GM21717 (cell line): ENCODE measurements at regions not wholly inside any gene's neighbourhood (a gene's known extent, or its start where the extent isn't known, plus 50 kb on each side); places are given as distances from the start of the nearest gene placed in this dataset.
"Not testable (repeated sequence)": the region's sequence is repeated elsewhere in the genome, so short reads cannot be mapped to it uniquely, and the experiment has no call there.

ENCODE experiments used
- ATAC-seq: cut with Tn5 transposase; IDR thresholded peaks from one replicate; pipeline ENCODE4 v1.9.1; 2021; ENCODE audit warnings: mild to moderate bottlenecking, moderate library complexity; ENCODE audit not compliant: unreplicated experiment

GRCh38 chr4:29908276-29908675 lies 811.9 kb upstream of the PCDH7 start:
- no peak for ATAC-seq

- no peak for ATAC-seq
Measured at GRCh38 chr4:29927895-29928294, 792.3 kb upstream of the PCDH7 start.

DNA sequence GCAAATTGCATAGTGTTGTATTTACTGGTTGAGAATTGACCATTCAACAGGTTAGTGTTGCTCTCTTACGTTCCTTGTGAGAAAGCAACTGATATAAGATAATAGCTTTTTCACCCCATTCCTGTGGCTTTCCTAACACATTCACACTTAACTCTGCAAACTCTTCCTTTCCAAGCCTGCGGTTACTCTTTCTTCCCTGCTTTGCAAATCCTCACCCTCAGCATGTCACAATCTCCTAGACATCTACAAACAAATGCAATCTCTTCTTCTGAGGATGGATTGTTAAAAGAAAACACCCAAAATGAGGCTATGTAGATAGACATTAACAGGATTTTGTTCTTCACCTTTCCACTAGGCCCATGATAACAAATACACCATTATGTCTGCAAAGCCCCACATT lies 771.7 kb upstream of the PCDH7 start:
- no peak for ATAC-seq

- no peak for ATAC-seq
Measured at GRCh38 chr4:29948858-29949257, 771.3 kb upstream of the PCDH7 start.

GRCh38 chr4:29966386-29966785 lies 753.8 kb upstream of the PCDH7 start:
- no peak for ATAC-seq

- no peak for ATAC-seq
Measured at GRCh38 chr4:29970626-29971025, 749.5 kb upstream of the PCDH7 start.

GRCh38 chr4:29972121-29972520 lies 748.0 kb upstream of the PCDH7 start:
- ATAC-seq, result no peak

DNA sequence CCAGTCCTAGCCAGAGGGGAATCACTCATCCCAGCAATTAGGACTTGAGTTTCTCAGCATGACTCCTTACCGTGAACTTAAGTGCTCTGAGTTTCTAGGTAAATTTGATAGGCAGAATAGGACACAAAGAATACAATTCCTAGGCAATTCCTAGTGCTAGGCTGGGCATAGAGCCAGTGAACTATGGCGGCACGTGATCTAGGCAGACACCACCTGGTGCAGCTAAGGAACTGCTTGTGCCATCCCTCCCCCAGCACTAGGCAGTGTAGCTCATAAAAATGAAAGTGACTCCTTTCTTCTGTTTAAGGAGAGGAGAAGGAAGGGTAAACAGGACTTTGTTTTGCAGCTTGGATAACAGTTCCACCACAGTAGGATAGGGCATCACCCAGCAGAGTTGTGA lies 736.3 kb upstream of the PCDH7 start:
- ATAC-seq, result no peak

- no peak for ATAC-seq
Measured at GRCh38 chr4:30001628-30002027, 718.5 kb upstream of the PCDH7 start.

DNA sequence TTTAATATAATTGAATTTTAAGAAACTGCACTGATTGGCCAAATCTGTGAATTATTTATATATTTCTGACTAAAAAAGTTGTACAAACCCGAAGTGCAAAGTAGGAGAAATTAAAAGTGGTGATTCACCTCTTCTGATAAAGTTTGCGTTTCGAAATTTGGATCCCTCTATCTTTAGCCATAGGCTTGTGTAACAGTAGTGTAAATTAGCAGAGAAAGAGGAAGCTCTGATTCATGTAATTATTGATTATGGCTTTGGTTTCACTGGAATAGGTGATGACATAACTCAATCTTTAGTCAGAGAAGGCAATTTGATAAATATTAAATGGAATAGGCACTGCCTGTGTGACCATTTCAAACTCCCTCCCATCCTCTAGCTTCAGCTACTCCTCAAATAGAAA lies 717.8 kb upstream of the PCDH7 start:
- no peak for ATAC-seq

DNA sequence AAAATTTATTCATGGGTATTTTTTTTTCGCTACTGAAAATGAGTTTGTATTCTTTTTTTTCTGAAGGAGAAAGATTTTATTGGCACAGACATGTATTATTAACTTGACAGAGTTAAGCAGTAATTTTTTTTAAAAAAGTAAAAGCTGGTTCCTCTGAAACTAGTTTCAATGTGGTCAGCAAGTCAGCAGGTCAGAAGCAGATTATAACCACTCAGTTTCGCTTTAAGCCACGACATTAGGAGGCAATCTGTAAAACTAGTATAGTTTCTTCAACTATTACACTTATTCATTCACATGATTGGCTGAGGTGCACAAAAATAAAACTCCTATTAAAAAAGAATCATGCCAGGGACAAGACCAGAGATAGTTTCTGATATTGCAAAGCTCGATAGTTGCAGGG lies 714.2 kb upstream of the PCDH7 start:
- ATAC-seq, result no peak

GRCh38 chr4:30024526-30024925 lies 695.6 kb upstream of the PCDH7 start:
- ATAC-seq, result no peak

DNA sequence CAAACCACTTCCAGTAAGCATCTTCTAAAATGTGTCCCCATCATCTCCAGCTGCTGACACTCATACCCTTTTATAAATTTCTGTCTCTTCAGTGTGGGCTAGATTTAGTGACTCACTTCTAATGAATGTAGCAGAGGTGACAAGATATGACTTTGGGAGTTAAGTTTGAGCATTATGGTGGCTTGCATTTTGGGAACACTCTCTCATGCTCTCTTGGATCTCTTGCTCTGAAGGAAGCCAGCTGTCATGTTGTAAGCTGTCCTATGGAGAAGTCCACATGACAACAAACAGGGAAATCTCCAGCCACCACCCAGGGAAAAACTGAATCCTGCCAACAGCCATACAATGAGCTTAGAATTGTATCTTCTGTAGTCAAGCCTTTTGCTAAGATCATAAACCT lies 691.3 kb upstream of the PCDH7 start:
- ATAC-seq, result no peak

- ATAC-seq, result no peak
Measured at GRCh38 chr4:30056016-30056766, 664.0 kb upstream of the PCDH7 start.

- ATAC-seq, result no peak
Measured at GRCh38 chr4:30068234-30068633, 651.9 kb upstream of the PCDH7 start.

DNA sequence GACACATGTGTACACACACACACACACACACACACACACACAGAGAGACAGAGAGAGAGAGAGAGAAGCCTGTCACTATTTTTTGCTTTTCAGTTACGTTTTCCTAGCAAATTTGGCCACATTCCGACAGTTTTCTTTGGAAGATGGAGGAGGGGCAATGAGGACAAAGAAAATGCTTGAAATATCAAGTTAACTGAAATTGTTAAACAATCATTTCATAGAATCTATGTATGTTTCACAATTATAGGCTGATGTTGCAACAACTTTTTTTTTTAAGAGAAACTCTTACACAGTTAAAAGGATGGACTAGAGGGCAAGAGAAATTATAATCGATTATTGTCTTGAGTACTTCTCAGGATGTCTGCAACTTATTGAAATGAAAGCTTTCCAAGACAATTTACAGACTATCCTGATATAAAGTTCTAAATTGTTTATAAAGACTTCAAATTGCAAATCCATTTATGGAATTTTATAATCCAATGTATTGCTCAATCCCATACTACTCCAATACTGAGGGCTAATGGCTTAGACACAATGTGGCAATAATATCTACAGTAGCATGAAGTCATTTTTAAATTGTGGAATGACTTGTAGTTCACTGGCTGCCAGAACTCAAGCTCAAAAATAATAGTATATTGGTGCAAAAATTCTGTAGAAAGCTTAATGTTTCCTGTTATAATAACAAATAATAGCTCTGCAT lies 647.0 kb upstream of the PCDH7 start:
- no peak for ATAC-seq

- not testable (repeated sequence) for ATAC-seq
Measured at GRCh38 chr4:30092420-30093128, 627.6 kb upstream of the PCDH7 start.

GRCh38 chr4:30094887-30095286 lies 625.3 kb upstream of the PCDH7 start:
- no peak for ATAC-seq

DNA sequence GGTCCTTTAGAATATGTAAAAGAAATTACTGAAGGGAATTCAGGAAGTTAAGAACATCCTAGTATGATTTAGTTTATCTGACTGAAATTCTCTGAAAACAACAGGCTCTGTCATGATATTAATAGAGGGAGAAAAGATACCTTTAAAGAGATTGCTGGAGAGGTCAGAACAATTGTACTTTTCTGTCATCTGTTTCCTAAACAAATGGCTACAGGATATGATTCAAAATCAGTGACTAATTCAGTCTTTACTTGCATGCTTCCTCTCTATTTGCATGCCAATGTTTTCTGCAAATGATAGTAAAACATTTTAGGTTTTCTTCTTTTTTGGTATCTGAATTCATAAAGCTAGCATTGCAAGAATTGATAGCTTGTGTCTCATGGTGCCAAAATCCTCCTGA lies 616.7 kb upstream of the PCDH7 start:
- no peak for ATAC-seq

- ATAC-seq, result no peak
Measured at GRCh38 chr4:30116401-30116800, 603.8 kb upstream of the PCDH7 start.

- ATAC-seq, result no peak
Measured at GRCh38 chr4:30117433-30117832, 602.7 kb upstream of the PCDH7 start.

- ATAC-seq, result no peak
Measured at GRCh38 chr4:30122711-30123110, 597.5 kb upstream of the PCDH7 start.
